MM.1S (cell line): ENCODE measurements at regions not wholly inside any gene's neighbourhood (a gene's known extent, or its start where the extent isn't known, plus 50 kb on each side); places are given as distances from the start of the nearest gene placed in this dataset.

Experiments used
- EZH2 ChIP-seq: fragments of 300-600 bp; sonication (generic); optimal IDR thresholded peaks from 2 replicates; pipeline ENCODE3; 2017; ENCODE audit warnings: low read depth, mild to moderate bottlenecking, antibody characterized with exemption, low read length, mixed read lengths
- EZH2phosphoT487 ChIP-seq: fragments of 300-600 bp; sonication (generic); IDR thresholded peaks from 2 replicates; pipeline ENCODE4 v1.6.1; 2018; ENCODE audit warnings: antibody characterized with exemption, low read length
- TF ChIP-seq, protein P1 (sequence below): fragments of 300-600 bp; sonication (generic); IDR thresholded peaks from 2 replicates; pipeline ENCODE4 v1.5.1; 2016; ENCODE audit warnings: antibody characterized with exemption, low read length, mixed read lengths

- TF ChIP-seq, protein P1, sequence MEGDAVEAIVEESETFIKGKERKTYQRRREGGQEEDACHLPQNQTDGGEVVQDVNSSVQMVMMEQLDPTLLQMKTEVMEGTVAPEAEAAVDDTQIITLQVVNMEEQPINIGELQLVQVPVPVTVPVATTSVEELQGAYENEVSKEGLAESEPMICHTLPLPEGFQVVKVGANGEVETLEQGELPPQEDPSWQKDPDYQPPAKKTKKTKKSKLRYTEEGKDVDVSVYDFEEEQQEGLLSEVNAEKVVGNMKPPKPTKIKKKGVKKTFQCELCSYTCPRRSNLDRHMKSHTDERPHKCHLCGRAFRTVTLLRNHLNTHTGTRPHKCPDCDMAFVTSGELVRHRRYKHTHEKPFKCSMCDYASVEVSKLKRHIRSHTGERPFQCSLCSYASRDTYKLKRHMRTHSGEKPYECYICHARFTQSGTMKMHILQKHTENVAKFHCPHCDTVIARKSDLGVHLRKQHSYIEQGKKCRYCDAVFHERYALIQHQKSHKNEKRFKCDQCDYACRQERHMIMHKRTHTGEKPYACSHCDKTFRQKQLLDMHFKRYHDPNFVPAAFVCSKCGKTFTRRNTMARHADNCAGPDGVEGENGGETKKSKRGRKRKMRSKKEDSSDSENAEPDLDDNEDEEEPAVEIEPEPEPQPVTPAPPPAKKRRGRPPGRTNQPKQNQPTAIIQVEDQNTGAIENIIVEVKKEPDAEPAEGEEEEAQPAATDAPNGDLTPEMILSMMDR = no peak
- TF ChIP-seq EZH2 (no peak), EZH2phosphoT487 (no peak)
These were observed 264.4 kb upstream of the MKI67 start for GRCh38 chr10:128390596-128390995.
